H1 (cell line): ENCODE measurements at regions not wholly inside any gene's neighbourhood (a gene's known extent, or its start where the extent isn't known, plus 50 kb on each side); places are given as distances from the start of the nearest gene placed in this dataset.

Source experiments
- CTCF ChIA-PET: fragments of 300-600 bp; sonication (Branson Sonifier 250); formaldehyde crosslinking; loops from one replicate; lab custom pipeline; 2021; ENCODE audit not compliant: partially characterized antibody; lab: Charles Lee
- POLR2A ChIA-PET: fragments of 300-600 bp; sonication (Branson Sonifier 250); formaldehyde crosslinking; loops from one replicate; lab custom pipeline; 2021; ENCODE audit warnings: inconsistent platforms; ENCODE audit not compliant: partially characterized antibody; lab: Charles Lee
- DNase-seq, 2 experiments: peaks; one replicate each; pipeline versions ENCODE4 v3.0.0 to v3.0.0-alpha.2; 2010 to 2022; ENCODE audit warnings: low spot score in 2 of 2, low read depth in 1 of 2, mixed read lengths in 1 of 2
- FAIRE-seq: peaks from 2 replicates; lab custom pipeline; 2011; peaks lifted over from hg19 to GRCh38; lab: Jason Lieb, UNC
- H2AFZ ChIP-seq: 2 replicates; pipeline ENCODE4 v1.8.1; 2012; ENCODE audit warnings: low read length, inconsistent platforms
- H2AK5ac ChIP-seq: 2 replicates; pipeline ENCODE4 v1.6.1; 2013; ENCODE audit warnings: low read depth, low read length
- H2BK120ac ChIP-seq: replicated peaks from 2 replicates; pipeline ENCODE3; 2013; ENCODE audit warnings: low read depth, low read length, inconsistent platforms
- H2BK12ac ChIP-seq: 2 replicates; pipeline ENCODE4 v1.6.1; 2013; ENCODE audit warnings: low read depth, low read length
- H2BK15ac ChIP-seq: 2 replicates; pipeline ENCODE4 v1.6.1; 2013; ENCODE audit warnings: low read length
- H2BK20ac ChIP-seq: 2 replicates; pipeline ENCODE4 v1.6.1; 2013; ENCODE audit warnings: low read length
- H2BK5ac ChIP-seq: 2 replicates; pipeline ENCODE4 v1.6.1; 2013; ENCODE audit warnings: low read depth, low read length
- H3K14ac ChIP-seq: 2 replicates; pipeline ENCODE4 v1.6.1; 2013; ENCODE audit warnings: inconsistent platforms; ENCODE audit not compliant: insufficient read length
- H3K18ac ChIP-seq: 2 replicates; pipeline ENCODE4 v1.6.1; 2013; ENCODE audit warnings: low read length; ENCODE audit errors: extremely low read depth
- H3K23ac ChIP-seq: 2 replicates; pipeline ENCODE4 v1.6.1; 2013; ENCODE audit warnings: inconsistent platforms; ENCODE audit not compliant: insufficient read length
- H3K23me2 ChIP-seq: 2 replicates; pipeline ENCODE4 v1.6.1; 2013; ENCODE audit warnings: low read depth, low read length
- H3K27ac ChIP-seq: 2 replicates; pipeline ENCODE4 v1.6.1; 2011; ENCODE audit warnings: low read depth, low read length, inconsistent platforms
- H3K27me3 ChIP-seq, 4 experiments: replicated peaks in 1 of 4; 1 replicate in 1 of 4; 2 replicates in 3 of 4; pipeline versions ENCODE4 v1.6.1 to v1.8.1; 2011 to 2013; ENCODE audit warnings: low read length in 3 of 4, mild to moderate bottlenecking in 3 of 4, inconsistent platforms in 2 of 4, mixed read lengths in 2 of 4, moderate library complexity in 1 of 4; ENCODE audit not compliant: control insufficient read depth in 3 of 4, insufficient read depth in 3 of 4; ENCODE audit errors: extremely low read depth in 1 of 4
- H3K36me3 ChIP-seq, 4 experiments: 2 replicates each; pipeline versions ENCODE4 v1.6.1 to v1.8.1; 2011 to 2013; ENCODE audit warnings: mild to moderate bottlenecking in 4 of 4, low read length in 3 of 4, moderate library complexity in 2 of 4, control low read depth in 1 of 4, inconsistent platforms in 1 of 4; ENCODE audit not compliant: insufficient read depth in 4 of 4, control insufficient read depth in 2 of 4
- H3K4ac ChIP-seq: replicated peaks from 2 replicates; pipeline ENCODE3; 2013; ENCODE audit warnings: low read length, low read depth, mixed read lengths, inconsistent platforms; ENCODE audit not compliant: insufficient read length
- H3K4me1 ChIP-seq, 4 experiments: replicated peaks in 1 of 4; 1 replicate in 1 of 4; 2 replicates in 3 of 4; pipeline versions ENCODE4 v1.6.1 to v1.8.1; 2011 to 2013; ENCODE audit warnings: low read length in 3 of 4, inconsistent platforms in 2 of 4, mixed read lengths in 1 of 4; ENCODE audit not compliant: insufficient read depth in 4 of 4, control insufficient read depth in 3 of 4
- H3K4me2 ChIP-seq, 2 experiments: 2 replicates each; pipeline versions ENCODE4 v1.6.1 to v1.8.1; 2011 to 2013; ENCODE audit warnings: low read depth in 2 of 2, low read length in 2 of 2, control low read depth in 1 of 2, inconsistent platforms in 1 of 2, mild to moderate bottlenecking in 1 of 2; ENCODE audit not compliant: insufficient read depth in 1 of 2
- H3K4me3 ChIP-seq, 4 experiments: fragments of 200-600, 300-600 bp in 1 of 4; sonication (generic), shearing (Covaris generic), sonication (Bioruptor Twin) in 1 of 4; 2 replicates each; pipeline versions ENCODE4 v1.5.1 to v1.8.1; 2011 to 2016; ENCODE audit warnings: low read length in 4 of 4, low read depth in 3 of 4, control low read depth in 2 of 4, inconsistent platforms in 2 of 4, mild to moderate bottlenecking in 2 of 4, mixed read lengths in 1 of 4, moderate library complexity in 1 of 4; ENCODE audit not compliant: insufficient read depth in 2 of 4; ENCODE audit errors: extremely low read depth in 1 of 4
- H3K56ac ChIP-seq: replicated peaks from 2 replicates; pipeline ENCODE3; 2013; ENCODE audit warnings: low read depth, mild to moderate bottlenecking, mixed read lengths, low read length, inconsistent platforms; ENCODE audit not compliant: insufficient read length
- H3K79me1 ChIP-seq: 2 replicates; pipeline ENCODE4 v1.6.1; 2013; ENCODE audit warnings: low read depth, low read length, control low read depth
- H3K79me2 ChIP-seq, 2 experiments: 2 replicates each; pipeline versions ENCODE4 v1.6.1 to v1.8.1; 2012 to 2013; ENCODE audit warnings: low read length in 2 of 2, mild to moderate bottlenecking in 2 of 2, inconsistent platforms in 1 of 2; ENCODE audit not compliant: insufficient read depth in 2 of 2, control insufficient read depth in 1 of 2
- H3K9ac ChIP-seq, 4 experiments: replicated peaks in 1 of 4; 1 replicate in 1 of 4; 2 replicates in 3 of 4; pipeline versions ENCODE4 v1.6.1 to v1.8.1; 2011 to 2013; ENCODE audit warnings: low read depth in 3 of 4, low read length in 3 of 4, control low read depth in 2 of 4, mild to moderate bottlenecking in 2 of 4, moderate library complexity in 2 of 4, inconsistent platforms in 1 of 4; ENCODE audit errors: extremely low read depth in 1 of 4
- H3K9me3 ChIP-seq, 2 experiments: 2 replicates each; pipeline versions ENCODE4 v1.6.1 to v1.8.1; 2012 to 2013; ENCODE audit warnings: mild to moderate bottlenecking in 2 of 2, moderate library complexity in 2 of 2, control low read depth in 1 of 2, inconsistent platforms in 1 of 2, low read depth in 1 of 2, low read length in 1 of 2, mixed read lengths in 1 of 2; ENCODE audit not compliant: insufficient read depth in 2 of 2
- H4K20me1 ChIP-seq, 2 experiments: replicated peaks in 1 of 2; 2 replicates each; pipeline versions ENCODE3 to v1.8.1; 2011 to 2013; ENCODE audit warnings: inconsistent platforms in 2 of 2, low read length in 2 of 2, mild to moderate bottlenecking in 1 of 2; ENCODE audit not compliant: insufficient read depth in 2 of 2, control insufficient read depth in 1 of 2
- H4K5ac ChIP-seq: 2 replicates; pipeline ENCODE4 v1.6.1; 2013; ENCODE audit warnings: low read length, low read depth, mixed read lengths, inconsistent platforms; ENCODE audit not compliant: insufficient read length
- H4K8ac ChIP-seq: 2 replicates; pipeline ENCODE4 v1.8.0; 2013; ENCODE audit warnings: mild to moderate bottlenecking, moderate library complexity, low read length, inconsistent platforms; ENCODE audit not compliant: insufficient read depth; ENCODE audit errors: extremely low read depth
- H4K91ac ChIP-seq: replicated peaks from 2 replicates; pipeline ENCODE3; 2013; ENCODE audit warnings: low read length, mixed read lengths, inconsistent platforms; ENCODE audit not compliant: insufficient read length
- BACH1 ChIP-seq: IDR thresholded peaks from 2 replicates; pipeline ENCODE4 v1.6.1; 2012; ENCODE audit warnings: low read length, improper control_type of control experiment
- BCL11A ChIP-seq, 2 experiments: IDR thresholded peaks; one replicate each; pipeline ENCODE4 v1.6.1; 2011; ENCODE audit warnings: low read depth in 2 of 2, low read length in 2 of 2, mild to moderate bottlenecking in 2 of 2
- BRCA1 ChIP-seq: IDR thresholded peaks from 2 replicates; pipeline ENCODE4 v1.6.1; 2012; ENCODE audit warnings: low read depth, low read length, improper control_type of control experiment
- CBX8 ChIP-seq: fragments of 300-800, 300-1000 bp; sonication (generic); IDR thresholded peaks from 2 replicates; pipeline ENCODE4 v1.7.1; 2016; ENCODE audit warnings: low read depth, low read length, borderline replicate concordance
- CHD1 ChIP-seq: IDR thresholded peaks from 2 replicates; pipeline ENCODE4 v1.6.1; 2012; ENCODE audit warnings: low read depth, low read length, improper control_type of control experiment
- EP300 ChIP-seq, 2 experiments: IDR thresholded peaks; 1 replicate in 1 of 2; 2 replicates in 1 of 2; pipeline ENCODE4 v1.6.1; 2011 to 2012; ENCODE audit warnings: low read depth in 2 of 2, low read length in 2 of 2, mild to moderate bottlenecking in 2 of 2, borderline replicate concordance in 1 of 2, inconsistent platforms in 1 of 2, moderate library complexity in 1 of 2
- HDAC2 ChIP-seq, 2 experiments: fragments of 300-600 bp in 1 of 2; sonication (generic) in 1 of 2; IDR thresholded peaks; 2 replicates each; pipeline ENCODE4 v1.6.1; 2011 to 2012; ENCODE audit warnings: low read depth in 2 of 2, low read length in 2 of 2, mild to moderate bottlenecking in 2 of 2, moderate library complexity in 2 of 2, borderline replicate concordance in 1 of 2, inconsistent platforms in 1 of 2
- KDM5A ChIP-seq: fragments of 200-600 bp; IDR thresholded peaks from 2 replicates; pipeline ENCODE4 v1.7.1; 2012; ENCODE audit warnings: mild to moderate bottlenecking, low read length, inconsistent platforms, mixed read lengths
- POLR2A ChIP-seq, 2 experiments: IDR thresholded peaks; 1 replicate in 1 of 2; 2 replicates in 1 of 2; pipeline ENCODE4 v1.6.1; 2011; ENCODE audit warnings: low read depth in 2 of 2, low read length in 2 of 2, mild to moderate bottlenecking in 2 of 2; ENCODE audit errors: control extremely low read depth in 1 of 2
- POU5F1 ChIP-seq: IDR thresholded peaks from 2 replicates; pipeline ENCODE4 v1.6.1; 2011; ENCODE audit warnings: low read depth, mild to moderate bottlenecking, low read length, moderate library complexity
- RFX5 ChIP-seq: IDR thresholded peaks from 2 replicates; pipeline ENCODE4 v1.6.1; 2011; ENCODE audit warnings: low read depth, low read length, improper control_type of control experiment, borderline replicate concordance
- SIX5 ChIP-seq: IDR thresholded peaks from 2 replicates; pipeline ENCODE4 v1.6.1; 2011; ENCODE audit warnings: mild to moderate bottlenecking, low read depth, low read length
- WGBS, 2 experiments: shearing (Covaris generic) in 1 of 2; methylation state at CpG; one replicate each; pipeline versions ENCODE4 v1.1.6 to v1.1.7; 2013 to 2015; ENCODE audit warnings: low lambda C conversion rate in 2 of 2, mixed read lengths in 2 of 2, inconsistent platforms in 1 of 2, low coverage in 1 of 2, missing lambda C conversion rate in 1 of 2; ENCODE audit not compliant: insufficient replicate concordance in 2 of 2, insufficient coverage in 1 of 2, insufficient read length in 1 of 2; ENCODE audit errors: extremely low coverage in 1 of 2, missing lambda C conversion rate in 1 of 2; 5-methylcytosine and 5-hydroxymethylcytosine counted together
- TF ChIP-seq, protein P1 (sequence below): IDR thresholded peaks from 2 replicates; pipeline ENCODE4 v1.6.1; 2012; ENCODE audit warnings: inconsistent platforms

DNA sequence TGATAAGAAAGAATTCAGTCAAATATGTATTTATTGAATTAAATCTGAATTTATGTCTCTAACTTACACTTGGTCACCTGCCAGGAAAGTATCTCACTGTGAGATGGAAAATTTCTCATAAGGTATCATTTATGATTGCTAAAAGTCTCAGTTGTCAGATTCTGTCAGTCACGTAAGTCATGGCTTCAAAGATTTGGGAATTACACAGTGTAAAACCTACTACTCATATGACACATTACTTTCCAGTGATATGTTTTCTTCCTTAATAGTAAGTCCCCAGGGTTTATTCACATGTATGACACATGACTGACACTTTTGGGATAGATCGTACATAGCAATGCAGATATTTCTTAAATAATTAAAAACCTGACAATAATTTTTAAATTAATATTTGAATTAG is 792.2 kb downstream of the PLOD2 start:
- H3K23ac ChIP-seq: no peak overlapping the region
- no peak overlapping the region for H2BK15ac ChIP-seq
- no peaks in the 10 kb centered on the region; the same call in 1 of the 2 replicates for H3K23me2 ChIP-seq
- no peak overlapping the region for H3K4me3 ChIP-seq
- no peak overlapping the region for H3K4ac ChIP-seq
- TF ChIP-seq CHD1: no peak
- TF ChIP-seq BCL11A (IDR thresholded peaks at IDR 0.05; ENCODE audit: low read depth in 2 of 2, low read length in 2 of 2): no peak
- no peak for TF ChIP-seq RFX5
- no peak for TF ChIP-seq SIX5
- no peak for TF ChIP-seq BRCA1
- TF ChIP-seq BACH1: no peak
- TF ChIP-seq, protein P1, sequence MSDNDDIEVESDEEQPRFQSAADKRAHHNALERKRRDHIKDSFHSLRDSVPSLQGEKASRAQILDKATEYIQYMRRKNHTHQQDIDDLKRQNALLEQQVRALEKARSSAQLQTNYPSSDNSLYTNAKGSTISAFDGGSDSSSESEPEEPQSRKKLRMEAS: no peak
- no peak for TF ChIP-seq CBX8
- no peak for TF ChIP-seq POLR2A (IDR thresholded peaks at IDR 0.05; ENCODE audit: control extremely low read depth in 1 of 2, low read depth in 2 of 2, low read length in 2 of 2)
- TF ChIP-seq KDM5A: no peak
- no peak for TF ChIP-seq HDAC2 (IDR thresholded peaks at IDR 0.05; ENCODE audit: borderline replicate concordance in 1 of 2, low read depth in 2 of 2, low read length in 2 of 2)
- TF ChIP-seq POU5F1: no peak
- no peak for TF ChIP-seq EP300 (IDR thresholded peaks at IDR 0.05; ENCODE audit: borderline replicate concordance in 1 of 2, low read depth in 2 of 2, low read length in 2 of 2)
- ChIA-PET CTCF (no interaction called here), POLR2A (no interaction called here)
- no peaks in the 10 kb centered on the region for H4K20me1 ChIP-seq
- no peak overlapping the region for H3K18ac ChIP-seq
- H3K56ac ChIP-seq: no peak overlapping the region
- no peaks in the 10 kb centered on the region for H3K79me2 ChIP-seq
- no peaks in the 10 kb centered on the region for H3K27me3 ChIP-seq
- no peak overlapping the region for H2BK20ac ChIP-seq
- DNase-seq (no peak), FAIRE-seq (no peak)
- no peaks in the 10 kb centered on the region for H3K36me3 ChIP-seq
- no peaks in the 10 kb centered on the region for H3K79me1 ChIP-seq
- H4K91ac ChIP-seq: no peak overlapping the region
- H4K5ac ChIP-seq: no peak overlapping the region
- no peak overlapping the region for H2BK120ac ChIP-seq
- no peak overlapping the region for H3K14ac ChIP-seq
- H3K4me1 ChIP-seq: no peaks in the 10 kb centered on the region
- H3K9ac ChIP-seq: no peak overlapping the region
- no peak overlapping the region for H2BK5ac ChIP-seq
- H4K8ac ChIP-seq: no peak overlapping the region
- 93% methylated on average over 2 of the region's 2 CpGs; no CpG with 5 or more reads in 1 of the 2 experiments for WGBS, 2 experiments
- no peak overlapping the region for H2BK12ac ChIP-seq
- H3K27ac ChIP-seq: no peak overlapping the region
- no peak overlapping the region for H2AK5ac ChIP-seq
- H2AFZ ChIP-seq: no peak overlapping the region
- no peak overlapping the region for H3K4me2 ChIP-seq
- H3K9me3 ChIP-seq: 0 out of 4 replicates have a peak, but pooled peaks cover 0 to 5% of the 10 kb centered on the region in 2 experiments
